ENCODE measurements at regions not wholly inside any gene's neighbourhood (a gene's known extent, or its start where the extent isn't known, plus 50 kb on each side); places are given as distances from the start of the nearest gene placed in this dataset.

DNA sequence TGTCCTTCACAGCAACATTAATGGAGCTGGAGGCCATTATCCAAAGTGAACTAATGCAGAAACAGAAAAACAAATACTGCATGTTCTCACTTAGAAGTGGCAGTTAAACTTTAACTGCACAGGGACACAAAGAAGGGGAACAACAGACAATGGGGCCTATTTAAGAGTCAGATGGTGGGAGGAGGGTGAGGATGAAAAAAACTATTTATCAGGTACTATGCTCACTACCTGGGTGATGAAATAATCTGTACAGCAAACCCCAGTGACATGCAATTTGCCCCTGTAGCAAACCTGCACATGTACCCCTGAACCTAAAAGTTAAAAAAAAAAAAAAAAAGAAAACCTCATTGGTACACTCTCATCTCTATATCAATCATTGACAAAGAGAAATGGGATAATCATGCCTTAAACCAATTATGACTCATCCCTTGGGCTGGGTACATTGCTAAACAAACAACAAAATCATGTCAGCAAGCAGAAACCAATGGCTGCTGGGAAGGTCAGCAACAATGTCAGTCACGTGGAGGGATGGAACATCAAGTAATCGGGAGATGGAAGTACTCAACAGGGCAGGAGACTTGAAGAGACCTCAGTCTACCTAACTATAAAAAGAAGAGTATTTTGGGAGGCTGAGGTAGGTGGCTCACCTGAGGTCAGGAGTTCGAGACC lies 479.2 kb downstream of the RMST start:
- DNase-seq (ENCODE audit: low read depth), result no peak
- H3K4me3 ChIP-seq (ENCODE audit: low read depth, low read length), result no peak overlapping the region
- TF ChIP-seq, protein P1, sequence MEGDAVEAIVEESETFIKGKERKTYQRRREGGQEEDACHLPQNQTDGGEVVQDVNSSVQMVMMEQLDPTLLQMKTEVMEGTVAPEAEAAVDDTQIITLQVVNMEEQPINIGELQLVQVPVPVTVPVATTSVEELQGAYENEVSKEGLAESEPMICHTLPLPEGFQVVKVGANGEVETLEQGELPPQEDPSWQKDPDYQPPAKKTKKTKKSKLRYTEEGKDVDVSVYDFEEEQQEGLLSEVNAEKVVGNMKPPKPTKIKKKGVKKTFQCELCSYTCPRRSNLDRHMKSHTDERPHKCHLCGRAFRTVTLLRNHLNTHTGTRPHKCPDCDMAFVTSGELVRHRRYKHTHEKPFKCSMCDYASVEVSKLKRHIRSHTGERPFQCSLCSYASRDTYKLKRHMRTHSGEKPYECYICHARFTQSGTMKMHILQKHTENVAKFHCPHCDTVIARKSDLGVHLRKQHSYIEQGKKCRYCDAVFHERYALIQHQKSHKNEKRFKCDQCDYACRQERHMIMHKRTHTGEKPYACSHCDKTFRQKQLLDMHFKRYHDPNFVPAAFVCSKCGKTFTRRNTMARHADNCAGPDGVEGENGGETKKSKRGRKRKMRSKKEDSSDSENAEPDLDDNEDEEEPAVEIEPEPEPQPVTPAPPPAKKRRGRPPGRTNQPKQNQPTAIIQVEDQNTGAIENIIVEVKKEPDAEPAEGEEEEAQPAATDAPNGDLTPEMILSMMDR (conservative IDR thresholded peaks at IDR 0.05; ENCODE audit: low read depth, low read length), result no peak

DNA sequence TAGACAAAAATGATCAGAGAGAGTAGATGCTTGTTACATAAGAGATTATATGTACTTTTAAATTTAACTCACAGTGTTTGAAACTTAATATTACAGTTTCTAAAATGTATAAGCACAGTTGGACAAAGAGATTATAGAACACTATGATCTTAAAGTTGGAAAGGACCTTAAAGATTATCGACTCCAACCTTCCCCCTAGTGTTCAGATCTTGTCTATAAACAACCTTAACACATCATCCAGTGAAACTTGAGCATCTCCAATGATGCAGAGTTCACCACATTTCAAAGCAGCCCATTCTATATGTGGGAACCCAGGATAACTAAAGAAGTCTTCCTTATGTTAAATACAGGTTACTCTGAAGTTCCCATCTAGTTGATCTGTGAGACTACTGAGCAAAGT lies 480.8 kb downstream of the RMST start:
- no peak overlapping the region for H3K4me3 ChIP-seq (ENCODE audit: low read depth, low read length)
- TF ChIP-seq, protein P1 (conservative IDR thresholded peaks at IDR 0.05; ENCODE audit: low read depth, low read length), result no peak
- DNase-seq (ENCODE audit: low read depth), result no peak

- H3K4me3 ChIP-seq (ENCODE audit: low read depth, low read length), result no peak overlapping the region
- TF ChIP-seq, protein P1 (conservative IDR thresholded peaks at IDR 0.05; ENCODE audit: low read depth, low read length), result no peak
- no peak for DNase-seq (ENCODE audit: low read depth)
Observed at GRCh38 chr12:97944576-97944975, 482.0 kb downstream of the RMST start.

DNA sequence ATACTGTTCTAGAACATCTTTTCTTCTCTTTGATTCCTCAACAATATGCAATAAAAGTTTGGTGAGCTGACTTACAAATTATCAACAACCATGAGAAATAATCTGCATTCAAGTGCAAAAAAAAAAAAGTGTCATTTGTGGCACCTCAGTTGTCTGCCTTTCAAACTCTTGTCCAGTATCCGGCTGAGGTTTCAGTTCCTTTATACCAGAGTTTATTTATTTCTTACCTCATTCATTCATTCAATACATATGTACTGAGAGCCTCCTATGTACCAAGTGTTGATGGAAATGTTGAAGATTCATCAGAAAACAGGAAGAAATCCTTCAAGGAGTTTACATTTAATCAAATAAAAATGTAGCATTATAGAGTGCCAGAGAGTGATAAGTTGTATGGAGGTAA lies 484.1 kb downstream of the RMST start:
- H3K4me3 ChIP-seq (ENCODE audit: low read depth, low read length), result no peak overlapping the region
- TF ChIP-seq, protein P1 (conservative IDR thresholded peaks at IDR 0.05; ENCODE audit: low read depth, low read length), result no peak
- DNase-seq (ENCODE audit: low read depth), result no peak

DNA sequence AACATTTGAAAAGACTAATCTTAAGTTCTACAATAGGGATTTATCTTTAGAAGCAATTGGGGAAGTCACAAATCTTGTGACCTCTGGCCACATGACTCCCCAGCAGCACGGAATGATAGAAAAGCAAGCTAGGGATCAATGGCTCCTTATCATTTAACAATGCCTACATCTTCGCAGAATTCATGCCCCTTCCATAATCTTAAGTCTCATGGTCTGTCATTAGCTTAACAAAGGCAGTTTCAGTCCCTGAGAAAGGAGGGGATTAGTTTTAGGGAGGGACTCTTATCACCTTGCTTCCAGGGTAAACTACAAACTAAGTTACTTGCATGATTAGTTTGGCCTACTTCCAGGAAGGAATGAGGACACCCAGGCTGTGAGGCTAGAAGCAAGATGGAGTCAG lies 486.0 kb downstream of the RMST start:
- no peak overlapping the region for H3K4me3 ChIP-seq (ENCODE audit: low read depth, low read length)
- TF ChIP-seq, protein P1 (conservative IDR thresholded peaks at IDR 0.05; ENCODE audit: low read depth, low read length), result no peak
- no peak for DNase-seq (ENCODE audit: low read depth)

DNA sequence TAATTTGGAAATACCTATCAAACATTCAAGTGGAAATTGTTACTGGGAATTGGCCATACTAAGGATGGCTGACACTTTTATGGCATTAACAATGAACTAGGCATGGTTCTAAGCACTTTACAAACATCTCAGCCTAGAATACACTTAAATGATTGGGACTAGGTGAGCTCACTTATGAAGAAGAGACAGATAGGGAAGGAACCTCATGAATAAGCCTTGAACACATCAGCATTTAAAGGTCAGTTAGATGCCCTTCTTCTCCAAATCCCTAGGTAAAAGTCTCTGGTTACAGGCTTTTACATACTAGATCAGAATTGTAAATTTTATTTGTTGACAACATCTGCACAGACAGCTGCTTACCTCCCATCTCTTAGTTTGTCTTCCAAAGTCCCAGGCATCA lies 488.6 kb downstream of the RMST start:
- no peak overlapping the region for H3K4me3 ChIP-seq (ENCODE audit: low read depth, low read length)
- DNase-seq (ENCODE audit: low read depth), result no peak
- TF ChIP-seq, protein P1 (conservative IDR thresholded peaks at IDR 0.05; ENCODE audit: low read depth, low read length), result no peak

DNA sequence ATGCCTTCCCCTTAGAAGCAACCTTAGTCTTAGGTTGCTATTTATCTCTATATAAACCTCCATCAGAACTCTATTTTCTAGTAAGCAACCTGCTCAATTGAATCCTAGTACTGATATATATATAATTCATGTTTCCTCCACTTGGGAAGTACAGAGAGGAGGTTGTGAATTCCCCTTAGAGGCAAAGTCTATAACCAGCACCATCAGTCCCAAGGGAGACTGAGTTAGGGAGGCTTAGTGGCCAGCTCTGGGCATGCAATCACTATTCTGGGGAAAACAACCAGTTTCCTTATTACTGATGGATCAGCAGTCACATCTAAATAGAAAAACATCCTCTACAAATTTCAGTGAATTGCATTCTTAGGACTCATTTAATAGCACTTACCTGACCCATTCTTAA lies 489.1 kb downstream of the RMST start:
- TF ChIP-seq, protein P1 (conservative IDR thresholded peaks at IDR 0.05; ENCODE audit: low read depth, low read length), result no peak

More for the DNA sequence above, 489.1 kb downstream of the RMST start:
- no peak for DNase-seq (ENCODE audit: low read depth)
- H3K4me3 ChIP-seq (ENCODE audit: low read depth, low read length), result no peak overlapping the region
